HUES48 (cell line): ENCODE measurements at regions not wholly inside any gene's neighbourhood (a gene's known extent, or its start where the extent isn't known, plus 50 kb on each side); places are given as distances from the start of the nearest gene placed in this dataset.

Experiments
- H3K27ac ChIP-seq: one replicate; pipeline ENCODE4 v1.7.0; 2013; ENCODE audit warnings: low read depth, low read length, inconsistent platforms
- H3K27me3 ChIP-seq: 2 replicates; pipeline ENCODE4 v1.6.1; 2013; ENCODE audit warnings: mild to moderate bottlenecking, low read length; ENCODE audit not compliant: control insufficient read depth, insufficient read depth
- H3K36me3 ChIP-seq: 2 replicates; pipeline ENCODE4 v1.6.1; 2013; ENCODE audit warnings: low read length; ENCODE audit not compliant: control insufficient read depth, insufficient read depth
- H3K4me1 ChIP-seq: 2 replicates; pipeline ENCODE4 v1.6.1; 2013; ENCODE audit warnings: mild to moderate bottlenecking, low read length; ENCODE audit not compliant: control insufficient read depth, insufficient read depth
- H3K4me3 ChIP-seq: 2 replicates; pipeline ENCODE4 v1.5.1; 2013; ENCODE audit warnings: mild to moderate bottlenecking, low read depth, low read length
- H3K9ac ChIP-seq: 2 replicates; pipeline ENCODE4 v1.6.1; 2013; ENCODE audit warnings: mild to moderate bottlenecking, low read depth, low read length, moderate library complexity
- H3K9me3 ChIP-seq: 2 replicates; pipeline ENCODE4 v1.6.1; 2013; ENCODE audit warnings: low read length; ENCODE audit not compliant: control insufficient read depth, insufficient read depth

- Histone ChIP-seq H3K4me3 (no peak overlapping the region), H3K27me3 (no peaks in the 10 kb centered on the region)
These were observed 199.0 kb downstream of the GPR37 start for GRCh38 chr7:124566583-124566982.

DNA sequence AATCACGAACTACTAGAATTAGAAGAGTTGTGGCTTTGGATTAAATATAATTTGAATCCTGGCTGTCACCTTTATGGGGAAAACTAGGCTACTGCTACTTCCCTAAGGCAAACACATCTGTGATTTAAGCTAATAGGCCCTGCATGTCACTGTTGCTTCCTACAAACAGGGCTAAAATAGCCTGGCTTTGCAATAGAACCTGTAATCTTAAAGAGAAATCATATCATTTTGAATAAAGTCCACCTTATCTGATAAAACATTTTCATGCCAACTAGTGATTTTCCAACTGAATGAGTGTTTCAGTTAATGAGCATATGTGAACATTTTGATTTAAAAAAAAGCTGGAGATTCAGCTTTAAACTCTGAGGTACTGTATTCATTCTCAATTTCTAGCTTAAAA lies 208.0 kb downstream of the GPR37 start:
- Histone ChIP-seq H3K9ac (no peak overlapping the region), H3K27me3 (no peaks in the 10 kb centered on the region), H3K4me3 (no peak overlapping the region), H3K36me3 (no peaks in the 10 kb centered on the region), H3K9me3 (no peaks in the 10 kb centered on the region), H3K4me1 (no peaks in the 10 kb centered on the region), H3K27ac (no peak overlapping the region)

More at GRCh38 chr7:124566583-124566982, 199.0 kb downstream of the GPR37 start:
- Histone ChIP-seq H3K27ac (no peak overlapping the region), H3K4me1 (peaks cover 8% of the 10 kb centered on the region; the same call in 1 of the 2 replicates), H3K9ac (no peak overlapping the region), H3K36me3 (no peaks in the 10 kb centered on the region), H3K9me3 (no peaks in the 10 kb centered on the region)

DNA sequence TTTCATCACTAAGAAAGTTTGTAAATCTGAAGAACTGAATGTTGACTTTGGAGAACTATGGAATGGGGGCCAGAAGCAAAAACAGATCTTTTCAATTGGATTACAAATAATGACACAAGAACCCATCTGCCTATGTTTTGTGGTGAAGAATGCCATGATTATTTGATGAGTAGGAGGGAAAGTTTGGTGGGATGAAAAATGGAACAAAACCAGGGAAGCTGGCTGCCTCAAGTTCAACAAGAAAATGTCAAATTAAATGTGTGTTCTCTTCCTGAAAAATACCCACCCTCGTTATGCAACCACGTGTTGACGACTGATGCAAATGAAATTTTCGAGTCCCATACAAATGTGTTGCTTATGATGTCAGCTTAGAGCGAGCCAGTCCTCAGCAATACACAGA lies 208.5 kb downstream of the GPR37 start:
- Histone ChIP-seq H3K36me3 (no peaks in the 10 kb centered on the region), H3K9ac (no peak overlapping the region)

GRCh38 chr7:124553502-124553901 lies 212.1 kb downstream of the GPR37 start:
- Histone ChIP-seq H3K9ac (no peak overlapping the region), H3K4me1 (peaks cover under 1% of the 10 kb centered on the region; the same call in 1 of the 2 replicates), H3K9me3 (no peaks in the 10 kb centered on the region), H3K27ac (no peak overlapping the region), H3K4me3 (no peak overlapping the region), H3K27me3 (no peaks in the 10 kb centered on the region), H3K36me3 (no peaks in the 10 kb centered on the region)

More for the DNA sequence above, 208.5 kb downstream of the GPR37 start:
- Histone ChIP-seq H3K27me3 (no peaks in the 10 kb centered on the region), H3K4me1 (no peaks in the 10 kb centered on the region), H3K4me3 (no peak overlapping the region), H3K27ac (no peak overlapping the region), H3K9me3 (no peaks in the 10 kb centered on the region)

DNA sequence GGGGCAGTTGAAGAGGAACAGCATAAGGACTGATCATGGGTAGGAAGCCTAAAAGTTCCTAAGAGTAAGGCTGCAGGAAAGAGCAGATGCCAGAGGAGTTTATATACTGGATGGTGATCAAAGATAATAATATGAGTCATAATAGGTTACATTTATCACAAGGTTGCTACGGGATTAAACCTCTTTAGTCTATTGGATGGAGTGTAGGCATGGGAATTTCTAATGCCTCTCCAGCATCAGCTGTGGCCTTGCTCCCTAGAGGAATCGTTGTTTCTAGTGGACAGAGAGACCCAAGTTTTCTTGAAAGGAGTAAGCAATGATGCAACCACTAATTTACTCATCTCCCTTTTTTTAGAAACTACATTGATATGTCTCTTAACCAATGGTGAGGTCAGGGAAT lies 213.4 kb downstream of the GPR37 start:
- Histone ChIP-seq H3K4me3 (no peak overlapping the region), H3K27ac (no peak overlapping the region), H3K9ac (no peak overlapping the region), H3K36me3 (no peaks in the 10 kb centered on the region), H3K27me3 (no peaks in the 10 kb centered on the region), H3K9me3 (no peaks in the 10 kb centered on the region), H3K4me1 (peaks cover 4% of the 10 kb centered on the region; the same call in 1 of the 2 replicates)

GRCh38 chr7:124550036-124550435 lies 215.6 kb downstream of the GPR37 start:
- H3K9ac ChIP-seq = no peak overlapping the region
- H3K4me3 ChIP-seq = no peak overlapping the region
- H3K4me1 ChIP-seq = peaks cover 4% of the 10 kb centered on the region; the same call in 1 of the 2 replicates
- H3K27ac ChIP-seq = no peak overlapping the region
- no peaks in the 10 kb centered on the region for H3K27me3 ChIP-seq
- H3K9me3 ChIP-seq = no peaks in the 10 kb centered on the region
- no peaks in the 10 kb centered on the region for H3K36me3 ChIP-seq

DNA sequence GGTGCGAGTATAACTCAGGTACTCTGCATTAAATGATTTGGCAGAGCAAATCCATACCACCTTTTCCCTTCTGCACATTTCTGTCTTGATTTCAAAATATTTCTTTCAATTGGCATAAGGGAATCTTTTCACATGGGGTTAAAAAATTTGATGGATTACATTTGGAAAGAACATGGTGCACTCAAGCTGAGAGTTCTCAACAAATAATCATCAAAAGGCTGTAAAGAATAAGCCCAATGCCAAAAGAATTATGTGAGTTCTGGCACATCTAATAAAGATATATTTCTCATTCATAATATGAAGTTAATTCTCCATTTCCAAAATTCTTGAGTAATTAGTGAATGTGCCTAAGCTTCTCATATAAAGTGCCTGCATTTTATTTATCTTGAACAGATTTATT lies 223.1 kb downstream of the GPR37 start:
- no peak overlapping the region for H3K4me3 ChIP-seq

GRCh38 chr7:124536156-124536762 lies 229.3 kb downstream of the GPR37 start:
- no peaks in the 10 kb centered on the region for H3K9me3 ChIP-seq
- no peaks in the 10 kb centered on the region for H3K36me3 ChIP-seq
- peaks cover 6% of the 10 kb centered on the region; the same call in 1 of the 2 replicates for H3K4me1 ChIP-seq
- H3K27me3 ChIP-seq = no peaks in the 10 kb centered on the region
- H3K9ac ChIP-seq = no peak overlapping the region
- H3K4me3 ChIP-seq = no peak overlapping the region
- H3K27ac ChIP-seq = no peak overlapping the region

More for the DNA sequence above, 223.1 kb downstream of the GPR37 start:
- no peaks in the 10 kb centered on the region for H3K27me3 ChIP-seq
- no peak overlapping the region for H3K27ac ChIP-seq
- no peak overlapping the region for H3K9ac ChIP-seq
- no peaks in the 10 kb centered on the region for H3K36me3 ChIP-seq
- no peaks in the 10 kb centered on the region for H3K9me3 ChIP-seq
- no peaks in the 10 kb centered on the region for H3K4me1 ChIP-seq

DNA sequence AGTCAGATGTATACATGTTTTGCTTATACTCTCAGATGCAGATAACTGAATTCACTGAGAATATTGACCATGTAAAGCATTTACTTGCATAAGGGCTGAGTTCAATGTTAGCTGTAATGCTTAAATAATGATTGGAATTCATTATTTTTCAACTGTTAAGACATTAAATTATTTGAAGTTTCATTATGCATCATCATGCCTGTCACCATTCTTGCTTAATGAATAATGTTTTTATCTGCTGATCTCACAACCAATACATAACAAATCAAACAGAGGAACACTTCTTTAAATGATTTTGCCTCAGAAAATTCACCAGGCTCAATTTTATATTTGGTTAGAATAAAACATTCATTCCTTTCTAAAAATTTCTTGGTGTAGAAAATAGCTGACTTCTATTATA lies 233.4 kb downstream of the GPR37 start:
- Histone ChIP-seq H3K27ac (no peak overlapping the region), H3K4me1 (peaks cover 6% of the 10 kb centered on the region; the same call in 1 of the 2 replicates), H3K27me3 (no peaks in the 10 kb centered on the region), H3K9ac (no peak overlapping the region), H3K36me3 (no peaks in the 10 kb centered on the region), H3K4me3 (no peak overlapping the region), H3K9me3 (peaks cover 11% of the 10 kb centered on the region; the same call in 1 of the 2 replicates)

GRCh38 chr7:124516911-124517310 lies 248.7 kb downstream of the GPR37 start:
- no peaks in the 10 kb centered on the region for H3K4me1 ChIP-seq
- H3K4me3 ChIP-seq = no peak overlapping the region

GRCh38 chr7:124515106-124515830 lies 250.3 kb downstream of the GPR37 start:
- H3K9me3 ChIP-seq = no peaks in the 10 kb centered on the region
- no peak overlapping the region for H3K4me3 ChIP-seq
- no peak overlapping the region for H3K9ac ChIP-seq
- H3K27me3 ChIP-seq = no peaks in the 10 kb centered on the region
- H3K36me3 ChIP-seq = no peaks in the 10 kb centered on the region
- H3K4me1 ChIP-seq = no peaks in the 10 kb centered on the region
- no peak overlapping the region for H3K27ac ChIP-seq

More at GRCh38 chr7:124516911-124517310, 248.7 kb downstream of the GPR37 start:
- H3K36me3 ChIP-seq = no peaks in the 10 kb centered on the region
- H3K27me3 ChIP-seq = no peaks in the 10 kb centered on the region
- H3K9me3 ChIP-seq = no peaks in the 10 kb centered on the region
- H3K9ac ChIP-seq = no peak overlapping the region
- no peak overlapping the region for H3K27ac ChIP-seq
